Right lung (tissue), 2 donors: ENCODE measurements at regions not wholly inside any gene's neighbourhood (a gene's known extent, or its start where the extent isn't known, plus 50 kb on each side); places are given as distances from the start of the nearest gene placed in this dataset.
"Not testable (repeated sequence)": the region's sequence is repeated elsewhere in the genome, so short reads cannot be mapped to it uniquely, and the experiment has no call there.

Source experiments
- DNase-seq, 2 donors: peaks; one replicate each; pipeline ENCODE4 v3.0.0-alpha.2; 2013

DNA sequence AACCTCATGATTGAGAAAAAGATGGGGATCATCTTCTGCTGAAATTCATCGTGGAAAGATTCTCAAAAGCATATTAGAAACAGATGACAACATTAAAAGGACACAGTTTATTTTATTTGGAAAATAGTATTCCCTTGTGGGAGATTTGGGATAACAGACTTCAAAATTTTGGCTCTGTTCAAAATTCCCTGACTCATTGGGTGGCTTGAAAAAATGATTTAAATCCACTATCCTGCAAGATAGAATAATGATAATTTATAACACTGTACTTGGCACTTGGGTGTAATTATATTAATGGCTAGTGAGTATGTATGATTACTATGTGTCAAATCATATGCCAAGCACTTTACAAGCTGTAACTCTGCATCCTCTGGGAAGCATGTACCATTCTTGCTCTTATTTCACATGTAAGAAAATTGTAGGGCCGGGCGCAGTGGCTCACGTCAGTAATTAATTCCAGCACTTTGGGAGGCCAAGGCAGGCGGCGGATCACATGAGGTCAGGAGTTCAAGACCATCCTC, 128.8 kb downstream of the LMNTD1 start:
- DNase-seq = no peak

DNA sequence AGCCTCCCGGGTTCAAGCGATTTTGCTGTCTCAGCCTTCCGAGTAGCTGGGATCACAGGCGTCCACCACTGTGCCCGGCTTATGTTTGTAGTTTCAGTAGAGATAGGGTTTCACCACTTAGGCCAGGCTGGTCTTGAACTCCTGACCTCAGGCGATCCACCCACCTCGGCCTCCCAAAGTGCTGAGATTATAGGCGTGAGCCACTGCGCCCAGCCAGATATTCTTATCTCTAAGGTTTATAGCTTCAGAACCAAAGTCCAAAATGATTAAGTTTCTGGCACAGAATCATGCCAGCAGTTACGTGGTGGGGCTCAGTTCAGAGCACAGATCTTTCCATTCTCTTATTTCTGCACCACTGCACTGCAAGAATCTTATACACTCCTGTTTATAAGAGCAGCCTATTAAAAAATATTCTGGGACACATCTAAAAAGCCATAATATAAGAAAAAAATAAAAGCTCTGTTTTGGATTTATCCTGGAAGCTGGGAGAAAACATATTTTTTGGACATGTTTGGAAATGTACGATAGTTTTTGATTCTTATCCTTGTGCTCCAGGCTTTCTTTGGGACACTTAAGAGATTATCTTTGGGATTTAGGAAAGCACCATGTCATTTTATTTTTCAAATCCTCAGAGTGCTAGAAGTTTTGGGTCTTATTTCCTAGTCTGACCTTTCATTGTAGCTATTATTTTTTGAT, 129.6 kb downstream of the LMNTD1 start:
- no peak for DNase-seq

DNA sequence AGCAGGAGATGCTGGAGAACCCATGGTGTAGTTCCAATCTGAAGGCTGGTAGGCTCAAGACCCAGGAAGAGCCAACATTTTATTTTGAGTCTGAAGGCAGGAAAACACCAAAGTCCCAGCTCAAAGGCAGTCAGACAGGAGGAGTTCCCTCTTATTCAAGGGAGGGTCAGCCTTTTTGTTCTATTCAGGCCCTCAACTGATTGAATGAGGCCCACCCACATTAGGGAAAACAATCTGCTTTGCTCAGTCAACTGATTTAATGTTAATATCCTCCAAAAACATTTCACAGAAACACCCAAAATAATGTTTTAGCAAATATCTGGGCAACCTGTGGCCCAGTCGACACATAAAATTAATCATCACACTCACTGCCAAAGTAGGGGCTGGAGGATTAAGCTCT, 130.8 kb downstream of the LMNTD1 start:
- no peak for DNase-seq

DNA sequence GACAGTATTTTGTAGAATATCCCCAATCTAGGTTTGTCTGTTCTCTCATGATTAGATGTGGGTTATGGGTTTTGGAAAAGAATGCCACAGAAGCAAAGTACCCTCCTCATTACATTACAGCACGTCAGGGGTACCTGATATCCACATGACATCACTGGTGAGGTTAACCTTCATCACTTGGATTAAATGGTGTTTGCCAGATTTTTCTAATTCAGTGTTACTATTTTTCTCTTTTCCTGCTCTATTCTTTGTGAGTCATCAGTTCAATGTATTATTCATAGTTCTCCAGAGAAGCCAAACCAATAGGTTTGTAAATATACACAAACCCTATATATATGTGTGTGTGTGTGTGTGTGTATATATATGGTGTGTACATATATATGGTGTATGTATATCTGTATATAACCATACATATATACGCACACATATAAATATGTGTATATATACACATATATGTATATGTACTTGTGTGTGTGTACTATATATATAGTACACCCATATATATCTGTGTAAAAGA, 131.4 kb downstream of the LMNTD1 start:
- DNase-seq = no peak

DNA sequence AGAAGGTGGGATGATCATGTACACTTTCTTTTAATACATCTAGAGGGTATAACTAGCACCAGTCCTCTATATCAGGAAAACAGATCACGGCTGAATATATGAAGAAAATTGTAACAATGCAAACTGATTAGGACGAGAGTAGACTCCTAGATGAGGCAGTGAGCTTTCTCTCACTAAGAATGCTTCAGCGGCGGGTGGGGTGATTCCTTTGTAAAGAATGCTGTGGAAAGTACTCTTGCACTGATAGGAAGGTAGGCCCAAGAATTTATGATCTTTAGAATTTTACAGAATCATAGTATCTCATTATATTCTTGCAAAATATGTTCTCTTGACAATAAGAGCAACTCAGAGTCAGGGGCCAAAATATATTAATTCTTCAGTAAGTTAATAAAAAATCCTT, 133.0 kb downstream of the LMNTD1 start:
- no peak for DNase-seq

DNA sequence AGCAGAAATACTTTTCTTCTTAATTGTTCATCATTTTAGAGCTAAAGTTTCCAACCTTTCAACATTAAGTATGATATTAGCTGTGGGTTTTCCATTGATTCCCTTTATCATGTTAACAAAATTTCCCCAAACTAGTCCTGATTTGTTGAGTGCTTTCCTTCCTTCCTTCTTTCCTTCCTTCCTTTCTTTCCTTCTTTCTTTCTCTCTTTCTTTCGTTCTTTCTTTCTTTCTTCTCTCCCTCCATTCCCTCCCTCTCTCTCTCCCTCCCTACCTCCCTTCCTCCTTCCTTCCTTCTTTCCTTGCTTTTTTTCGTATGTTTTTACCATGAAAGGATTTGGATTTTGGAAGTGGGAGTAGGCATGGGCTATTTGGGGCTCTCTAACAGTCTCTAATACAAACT, 133.5 kb downstream of the LMNTD1 start:
- DNase-seq = no peak

DNA sequence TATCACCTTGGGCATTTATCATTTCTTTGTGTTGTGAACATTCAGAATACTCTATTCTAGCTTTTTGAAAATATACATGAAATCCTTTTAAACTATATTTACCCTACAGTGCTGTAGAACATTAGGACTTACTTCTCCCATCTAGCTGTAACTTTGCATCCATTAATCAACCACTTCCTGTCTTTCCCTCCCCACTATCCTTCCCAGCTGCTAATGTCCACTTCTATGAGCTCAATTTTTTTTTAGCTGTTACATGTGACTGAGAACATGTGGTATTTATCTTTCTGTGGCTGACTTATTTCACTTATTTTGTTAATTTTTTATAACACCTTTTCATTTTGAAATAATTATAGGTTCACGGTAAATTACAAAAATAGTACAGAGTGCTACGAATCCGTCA, 136.0 kb downstream of the LMNTD1 start:
- DNase-seq = no peak

DNA sequence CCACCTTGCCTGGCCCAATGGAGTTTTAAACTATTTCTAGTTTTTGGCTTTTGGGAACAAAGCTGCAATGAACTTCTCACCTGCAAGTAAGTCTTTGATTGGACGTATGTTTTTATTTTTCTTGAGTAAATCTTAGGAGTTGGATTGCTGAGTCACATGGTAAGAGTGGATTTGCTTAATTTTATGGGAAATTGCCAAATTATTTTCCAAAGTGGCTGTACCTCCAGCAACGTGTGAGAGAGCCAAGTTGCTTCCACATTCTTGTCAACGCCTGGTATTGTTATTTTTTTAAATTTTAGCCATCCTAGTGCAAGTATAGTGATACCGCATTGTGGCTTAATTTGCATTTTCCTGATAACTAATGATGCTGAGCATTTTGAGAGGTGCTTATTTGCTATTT, 136.6 kb downstream of the LMNTD1 start:
- DNase-seq = no peak

DNA sequence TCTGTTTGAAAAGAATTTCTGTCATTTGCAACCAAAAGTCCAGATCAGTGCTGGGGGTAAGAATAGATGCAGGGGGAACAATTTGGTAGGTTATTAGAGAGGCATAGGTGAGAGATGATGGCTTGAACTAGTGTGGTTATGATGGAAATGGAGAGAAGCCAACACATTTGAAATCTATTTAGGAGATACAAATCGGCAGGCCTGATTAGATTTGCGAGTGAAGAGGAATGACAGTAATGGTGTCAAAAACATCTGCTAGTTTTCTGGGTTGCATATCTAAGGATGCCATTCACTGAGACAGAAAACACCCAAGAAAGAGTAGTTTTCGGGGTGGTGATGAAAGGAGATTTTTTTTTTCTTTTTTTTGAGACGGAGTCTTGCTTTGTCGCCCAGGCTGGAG, 138.1 kb downstream of the LMNTD1 start:
- DNase-seq = no peak

DNA sequence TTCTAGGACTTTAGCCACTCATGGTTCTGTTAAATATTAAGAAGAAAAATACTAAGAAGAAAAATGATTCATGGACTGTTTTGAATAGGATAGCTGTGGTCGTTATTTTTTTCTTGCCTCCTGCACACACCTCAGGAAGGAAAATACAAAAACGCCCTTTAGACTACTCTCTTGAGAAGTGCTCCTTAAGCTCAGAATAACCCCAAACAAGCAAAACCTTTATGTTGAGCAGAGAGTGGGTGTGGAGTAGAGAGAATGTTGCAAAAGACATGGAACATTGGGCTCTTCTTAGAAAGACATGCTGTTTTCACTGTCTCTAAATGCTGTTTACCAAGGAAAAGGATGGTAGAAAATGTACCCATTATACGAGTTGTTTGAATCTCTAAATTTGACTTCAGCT, 140.3 kb downstream of the LMNTD1 start:
- no peak for DNase-seq

DNA sequence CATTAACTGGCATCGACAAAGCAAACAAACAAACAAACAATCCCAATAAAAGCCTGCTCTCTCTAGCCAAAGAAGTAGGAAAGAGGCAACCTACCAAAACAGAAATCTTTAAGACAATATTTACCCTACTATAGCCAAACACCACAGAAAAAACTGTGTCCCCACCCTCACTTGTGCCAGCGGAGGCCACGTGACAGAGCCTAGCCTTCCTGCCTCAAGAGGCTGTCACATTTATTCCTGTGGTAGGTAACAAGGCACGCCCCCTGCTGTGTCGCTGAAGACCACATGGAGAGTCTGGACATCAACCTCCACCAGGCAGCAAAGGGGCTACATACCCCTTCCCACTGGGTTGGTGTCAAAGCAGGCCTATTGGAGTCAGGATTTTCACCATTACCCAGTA, 148.1 kb downstream of the LMNTD1 start:
- no peak for DNase-seq

DNA sequence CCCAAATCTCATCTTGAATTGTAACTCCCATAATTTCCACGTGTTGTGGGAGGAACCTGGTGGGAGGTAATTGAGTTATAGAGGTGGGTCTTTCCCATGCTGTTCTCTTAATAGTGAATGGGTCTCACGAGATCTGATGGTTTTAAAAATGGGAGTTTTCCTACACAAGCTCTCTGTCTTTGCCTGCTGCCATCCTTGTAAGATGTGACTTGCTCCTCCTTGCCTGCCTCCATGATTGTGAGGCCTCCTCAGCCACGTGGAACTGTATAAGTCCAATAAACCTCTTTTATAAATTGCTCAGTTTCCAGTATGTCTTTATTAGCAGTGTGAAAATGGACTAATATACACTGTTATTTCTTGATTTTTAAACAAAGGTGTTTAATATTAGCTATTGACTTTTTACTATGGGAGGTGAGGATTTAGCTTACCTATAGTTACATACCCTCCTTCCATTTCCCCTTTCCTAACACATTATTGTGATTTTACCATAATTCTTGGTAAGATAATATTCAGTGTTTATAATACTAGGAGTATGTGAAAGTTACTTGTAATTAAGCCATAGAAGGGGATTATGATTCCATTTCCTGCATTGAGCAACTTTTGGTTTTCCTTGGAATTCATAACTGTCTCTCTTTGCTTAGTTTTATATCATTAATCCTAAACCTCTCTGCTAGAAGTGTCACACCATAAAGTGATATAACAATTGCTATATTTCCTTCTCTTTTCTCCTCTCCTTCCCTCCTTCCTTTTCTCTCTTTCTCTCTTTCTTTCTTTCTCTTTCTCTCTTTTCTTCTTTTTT, 151.0 kb upstream of the KRAS start:
- no peak for DNase-seq

DNA sequence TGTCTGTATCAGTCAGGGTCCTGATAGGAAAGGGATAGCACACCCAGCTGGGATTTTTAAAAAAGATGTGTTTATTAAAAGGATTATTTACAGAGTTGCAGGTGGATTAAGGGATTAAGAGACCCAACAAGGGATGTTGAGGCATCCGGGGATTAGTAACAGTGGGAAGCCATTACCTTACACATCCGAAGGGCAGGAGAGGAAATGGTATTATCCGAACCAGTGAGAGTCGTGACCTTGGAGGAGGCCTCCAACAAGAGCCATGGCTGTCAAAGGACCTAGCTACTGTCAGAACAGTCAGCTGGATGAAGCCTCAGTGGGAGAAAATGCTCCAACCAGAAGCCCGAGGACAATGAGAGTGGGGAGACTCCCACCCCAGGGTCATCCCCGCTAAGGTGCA, 146.3 kb upstream of the KRAS start:
- DNase-seq = no peak

DNA sequence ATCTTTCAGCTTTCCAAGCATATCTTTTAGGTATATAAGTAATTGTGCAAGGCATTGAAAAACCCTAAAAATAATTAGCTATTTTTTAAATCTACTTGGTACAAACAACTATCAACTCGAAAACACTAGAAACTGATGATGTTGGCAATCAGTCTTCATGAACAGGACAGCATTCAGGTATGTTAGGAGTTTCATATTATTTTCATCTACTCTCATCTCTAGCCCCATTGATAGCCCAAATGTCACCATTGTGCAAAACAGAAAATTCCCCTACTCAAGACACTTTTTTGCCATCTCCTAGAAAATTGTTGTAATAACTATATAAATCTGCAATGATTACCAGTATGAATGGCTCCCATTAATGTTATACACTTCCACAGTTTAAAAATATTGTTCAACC, 144.5 kb upstream of the KRAS start:
- DNase-seq = no peak

DNA sequence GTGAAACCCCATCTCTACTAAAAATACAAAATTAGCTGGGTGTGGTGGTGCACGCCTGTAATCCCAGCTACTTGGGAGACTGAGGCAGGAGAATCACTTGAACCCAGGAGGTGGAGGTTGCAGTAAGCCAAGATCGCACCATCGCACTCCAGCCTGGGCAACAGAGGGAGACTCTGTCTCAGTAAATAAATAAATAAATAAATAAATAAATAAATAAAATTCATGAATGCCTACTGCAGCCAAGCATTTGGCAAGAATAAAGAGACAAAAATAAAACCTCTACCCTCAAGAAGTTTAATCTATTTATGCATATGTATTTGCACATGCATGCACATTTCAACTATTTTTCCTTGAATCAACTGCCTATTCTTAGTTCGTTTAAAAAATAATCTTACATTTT, 144.0 kb upstream of the KRAS start:
- not testable (repeated sequence) for DNase-seq

DNA sequence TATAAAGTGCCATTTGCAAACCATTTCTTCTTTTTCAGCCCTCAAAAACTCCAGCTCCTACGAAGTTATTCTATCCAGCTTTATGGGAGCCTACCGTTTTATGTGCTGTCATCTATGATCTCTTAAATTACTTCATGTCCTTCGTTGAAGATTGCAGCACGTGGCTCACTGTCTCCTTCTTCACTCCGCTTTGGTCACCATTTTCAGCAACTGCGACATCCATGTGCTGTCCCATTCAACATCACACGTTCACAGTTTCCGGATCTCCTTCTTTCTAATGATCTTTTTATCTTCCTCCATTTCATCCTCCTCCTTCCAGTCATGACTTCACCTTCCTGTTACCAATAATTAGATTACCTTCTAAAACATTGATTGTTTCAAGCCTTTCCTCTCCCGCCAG, 143.3 kb upstream of the KRAS start:
- DNase-seq = no peak

DNA sequence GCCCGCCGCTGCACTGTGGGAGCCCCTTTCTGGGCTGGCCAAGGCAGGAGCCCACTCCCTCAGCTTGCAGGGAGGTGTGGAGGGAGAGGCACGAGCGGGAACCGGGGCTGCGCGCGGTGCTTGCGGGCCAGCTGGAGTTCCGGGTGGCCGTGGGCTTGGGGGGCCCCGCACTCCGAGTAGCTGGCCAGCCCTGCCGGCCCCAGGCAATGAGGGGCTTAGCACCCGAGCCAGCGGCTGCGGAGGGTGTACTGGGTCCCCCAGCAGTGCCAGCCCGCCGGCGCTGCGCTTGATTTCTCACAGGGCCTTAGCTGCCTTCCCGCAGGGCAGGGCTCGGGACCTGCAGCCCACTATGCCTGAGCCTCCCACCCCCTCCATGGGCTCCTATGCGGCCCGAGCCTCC, 140.6 kb upstream of the KRAS start:
- DNase-seq = not testable (repeated sequence)

DNA sequence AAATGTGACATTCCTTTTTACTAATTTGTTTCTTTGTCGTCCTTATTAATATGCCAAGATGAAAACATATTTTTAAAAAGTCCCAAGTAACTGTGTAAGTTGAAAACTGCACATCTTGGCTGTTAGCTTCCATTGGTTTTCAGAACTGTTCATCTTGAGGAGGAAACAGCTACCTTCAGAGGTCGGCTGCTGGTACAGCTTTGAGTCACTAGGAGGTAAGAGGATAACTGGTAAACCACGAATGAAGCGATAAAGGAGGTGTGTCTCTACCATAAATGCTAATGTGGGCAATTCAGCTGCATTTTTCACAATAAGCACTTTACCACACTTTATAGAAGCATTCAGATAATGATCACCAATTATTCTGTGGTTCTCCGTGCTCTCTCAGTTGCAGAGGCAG, 137.5 kb upstream of the KRAS start:
- no peak for DNase-seq

DNA sequence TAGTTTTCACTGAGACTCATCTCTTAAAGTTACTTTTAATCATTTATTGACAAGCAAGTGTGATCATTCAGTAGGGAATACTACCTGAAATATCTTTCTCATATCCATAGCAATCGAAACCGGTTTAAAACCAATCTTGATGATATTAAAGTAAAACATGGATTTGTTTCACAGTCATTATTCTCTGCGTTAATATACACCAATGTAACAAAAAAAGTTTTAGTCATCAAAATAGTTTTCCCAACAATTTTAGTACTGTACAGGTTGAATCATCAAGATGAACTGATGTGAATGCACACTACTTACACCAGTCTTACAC, 137.0 kb upstream of the KRAS start:
- no peak for DNase-seq

DNA sequence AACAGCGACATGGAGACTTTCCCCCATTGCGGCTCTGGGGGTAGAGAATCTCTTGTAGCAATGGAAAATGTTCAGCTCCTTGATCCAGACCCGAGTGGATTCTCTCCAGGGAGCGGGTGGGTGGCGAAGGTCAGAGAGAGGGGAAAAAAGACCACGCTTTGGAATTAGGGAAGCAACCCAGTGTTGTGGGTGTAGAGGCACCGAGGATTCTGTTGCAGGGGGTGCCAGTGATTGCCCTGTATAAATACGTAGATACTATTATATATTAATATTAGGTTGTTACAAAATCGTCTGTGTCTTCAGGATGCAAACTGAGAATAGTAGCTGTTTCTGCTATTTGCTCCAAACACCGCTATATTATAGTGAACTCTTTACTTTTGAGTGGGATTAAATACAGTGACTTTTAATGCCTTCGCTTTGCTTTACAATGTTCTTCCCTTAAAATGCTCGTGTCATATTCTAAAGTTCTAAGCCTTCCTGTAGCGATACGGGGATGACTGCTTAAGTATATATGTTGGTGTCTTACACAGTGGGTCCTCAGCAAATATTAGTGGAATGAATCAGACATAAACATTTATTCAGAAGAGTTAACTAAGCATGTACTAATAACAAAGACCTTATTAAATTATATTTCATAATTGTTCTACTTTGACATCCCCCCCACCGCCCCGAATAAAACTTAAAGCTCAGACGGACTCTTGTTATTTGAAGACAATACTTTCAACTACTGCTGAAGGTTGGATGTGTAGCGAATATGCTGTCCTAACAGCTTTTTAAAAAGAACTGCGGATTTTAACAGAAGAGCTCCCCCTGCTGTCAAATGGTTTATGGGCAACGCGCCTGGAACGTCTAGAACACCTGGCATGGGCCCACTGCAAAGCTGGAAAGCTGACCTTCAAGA, 136.4 kb upstream of the KRAS start:
- peak; percentile 83 to 89 for DNase-seq

DNA sequence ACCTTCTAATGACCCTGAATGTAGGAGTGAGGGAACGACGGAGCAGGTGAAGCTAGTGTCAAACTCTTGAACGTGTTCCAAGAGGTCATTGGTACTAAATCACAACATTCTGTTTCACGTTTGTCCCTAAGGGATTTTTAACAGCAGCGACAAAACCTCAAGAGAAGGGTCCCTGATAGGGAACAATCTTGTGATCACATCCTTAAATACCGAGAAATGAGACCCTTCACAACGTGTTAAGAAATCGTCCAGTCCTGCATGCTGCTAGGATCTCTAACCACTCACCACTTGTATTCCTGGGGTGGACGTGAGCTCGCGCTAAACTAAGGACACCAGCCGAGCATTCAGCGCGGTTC, 134.1 kb upstream of the KRAS start:
- DNase-seq = no peak
